GM12875 (cell line): ENCODE measurements at regions not wholly inside any gene's neighbourhood (a gene's known extent, or its start where the extent isn't known, plus 50 kb on each side); places are given as distances from the start of the nearest gene placed in this dataset.
A peak's percentile ranks its signal among the peaks of the same experiment; 100 is the strongest.
"Not testable (repeated sequence)": the region's sequence is repeated elsewhere in the genome, so short reads cannot be mapped to it uniquely, and the experiment has no call there.

Source experiments
- H3K4me3 ChIP-seq: one replicate; pipeline ENCODE4 v1.5.1; 2011; ENCODE audit warnings: low read depth, low read length, control low read depth
- TF ChIP-seq, protein P1 (sequence below): IDR thresholded peaks from 2 replicates; pipeline ENCODE4 v1.5.1; 2011; ENCODE audit warnings: low read depth, mild to moderate bottlenecking, control low read depth, inconsistent platforms, low read length, moderate library complexity, borderline replicate concordance; ENCODE audit not compliant: insufficient read depth

DNA sequence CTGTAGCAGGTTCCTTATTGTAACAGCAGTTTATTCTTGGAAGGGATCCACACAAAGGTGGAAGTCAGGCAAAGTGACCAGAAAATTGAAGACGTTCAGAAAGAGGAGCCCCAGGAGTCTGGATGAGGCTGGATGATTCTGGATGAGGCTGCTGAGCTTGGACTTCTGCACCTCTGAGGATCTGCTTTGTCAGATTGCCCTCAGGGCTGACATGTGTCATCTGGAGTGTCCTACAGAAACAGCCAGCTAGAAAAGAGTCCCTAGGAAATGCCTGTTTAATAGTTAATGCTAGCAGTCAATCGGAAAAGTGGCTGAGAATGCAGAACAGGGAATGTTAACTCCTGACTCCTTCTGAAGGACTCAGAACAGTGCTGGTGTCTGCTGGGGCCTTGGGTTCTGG is 236.4 kb downstream of the LRRC70 start:
- TF ChIP-seq, protein P1, sequence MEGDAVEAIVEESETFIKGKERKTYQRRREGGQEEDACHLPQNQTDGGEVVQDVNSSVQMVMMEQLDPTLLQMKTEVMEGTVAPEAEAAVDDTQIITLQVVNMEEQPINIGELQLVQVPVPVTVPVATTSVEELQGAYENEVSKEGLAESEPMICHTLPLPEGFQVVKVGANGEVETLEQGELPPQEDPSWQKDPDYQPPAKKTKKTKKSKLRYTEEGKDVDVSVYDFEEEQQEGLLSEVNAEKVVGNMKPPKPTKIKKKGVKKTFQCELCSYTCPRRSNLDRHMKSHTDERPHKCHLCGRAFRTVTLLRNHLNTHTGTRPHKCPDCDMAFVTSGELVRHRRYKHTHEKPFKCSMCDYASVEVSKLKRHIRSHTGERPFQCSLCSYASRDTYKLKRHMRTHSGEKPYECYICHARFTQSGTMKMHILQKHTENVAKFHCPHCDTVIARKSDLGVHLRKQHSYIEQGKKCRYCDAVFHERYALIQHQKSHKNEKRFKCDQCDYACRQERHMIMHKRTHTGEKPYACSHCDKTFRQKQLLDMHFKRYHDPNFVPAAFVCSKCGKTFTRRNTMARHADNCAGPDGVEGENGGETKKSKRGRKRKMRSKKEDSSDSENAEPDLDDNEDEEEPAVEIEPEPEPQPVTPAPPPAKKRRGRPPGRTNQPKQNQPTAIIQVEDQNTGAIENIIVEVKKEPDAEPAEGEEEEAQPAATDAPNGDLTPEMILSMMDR, result no peak
- H3K4me3 ChIP-seq, result no peak overlapping the region

DNA sequence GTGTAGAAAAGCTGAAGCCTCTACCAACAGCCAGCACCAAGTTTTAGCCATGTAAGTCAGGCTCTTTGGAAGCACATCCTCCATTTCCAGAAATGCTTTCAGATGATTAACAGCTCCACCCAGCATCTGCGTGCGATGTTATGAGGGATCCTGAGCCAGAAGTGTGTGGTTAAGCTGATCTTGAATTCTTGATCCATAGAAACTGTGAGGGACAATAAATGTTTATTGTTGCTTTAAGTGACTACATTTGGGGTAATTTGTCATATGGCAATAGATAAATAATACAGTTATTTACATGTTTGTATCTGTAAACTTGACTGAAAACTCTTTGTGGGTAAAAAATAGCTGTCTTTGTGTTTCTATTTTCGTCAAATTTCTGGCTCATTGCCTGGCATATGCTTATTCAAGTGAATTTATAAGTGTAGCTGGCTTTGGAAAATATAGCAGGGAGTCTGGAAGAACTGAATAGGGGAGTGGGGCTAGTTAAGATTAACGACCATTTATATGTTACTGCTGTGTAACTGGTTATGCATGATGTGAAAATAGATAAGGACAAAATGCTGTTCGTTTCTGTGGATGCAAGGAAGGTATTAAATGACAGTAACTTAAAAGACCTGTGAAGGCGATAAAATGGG is 234.1 kb downstream of the LRRC70 start:
- H3K4me3 ChIP-seq, result no peak overlapping the region
- TF ChIP-seq, protein P1, result no peak

DNA sequence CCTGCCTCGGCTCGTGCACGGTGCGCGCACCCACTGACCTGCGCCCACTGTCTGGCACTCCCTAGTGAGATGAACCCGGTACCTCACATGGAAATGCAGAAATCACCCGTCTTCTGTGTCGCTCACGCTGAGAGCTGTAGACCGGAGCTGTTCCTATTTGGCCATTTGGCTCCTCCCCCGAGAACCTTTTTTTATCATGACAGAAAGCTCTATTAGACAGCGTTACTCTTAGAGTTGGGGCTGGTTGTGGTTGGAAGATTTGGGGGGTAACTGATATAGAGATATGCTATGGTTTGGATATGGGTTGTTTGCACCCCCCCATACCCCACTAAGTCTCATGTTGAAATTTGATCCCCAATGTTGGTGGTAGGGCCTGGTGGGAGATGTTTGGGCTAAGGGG is 226.2 kb downstream of the LRRC70 start:
- H3K4me3 ChIP-seq, result not testable (repeated sequence)

DNA sequence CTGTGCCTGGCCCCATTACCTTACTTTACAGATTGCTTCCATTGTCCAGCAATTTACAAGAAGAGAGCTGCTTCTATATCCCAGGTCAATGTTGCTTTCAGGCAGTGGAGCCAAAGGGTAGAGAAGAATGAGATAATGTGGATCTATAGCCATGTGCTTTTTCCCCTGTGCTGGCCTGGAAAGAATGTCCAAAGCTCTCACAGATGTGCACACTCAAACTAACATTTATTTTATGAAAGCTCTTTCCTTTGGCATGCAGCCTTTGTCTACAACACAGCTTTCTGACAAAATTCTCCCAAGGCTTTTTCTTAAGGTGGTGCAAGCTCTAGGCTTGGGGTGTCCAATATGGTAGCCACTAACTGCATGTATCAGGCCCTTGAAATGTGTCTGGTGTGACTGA is 217.3 kb downstream of the LRRC70 start:
- TF ChIP-seq, protein P1, result no peak

DNA sequence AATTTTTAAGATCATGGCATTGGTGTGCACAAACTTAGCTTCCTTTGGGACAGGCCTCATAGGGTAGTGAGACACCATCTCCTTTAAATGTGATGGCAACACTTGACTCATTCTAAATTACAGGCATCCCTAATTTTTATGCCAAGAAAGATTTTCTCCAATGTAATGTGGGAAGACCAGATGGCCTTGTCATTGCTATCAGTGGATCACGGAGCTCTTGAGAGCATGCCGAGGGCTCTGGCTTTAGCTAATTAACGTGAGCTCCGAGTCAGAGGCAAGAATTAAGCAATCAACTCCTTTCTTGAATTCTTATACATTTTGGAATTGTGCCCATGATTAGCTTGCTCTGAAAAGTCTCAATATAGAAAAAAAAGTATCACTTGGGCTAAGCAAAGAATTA is 215.8 kb downstream of the LRRC70 start:
- TF ChIP-seq, protein P1, result no peak
- H3K4me3 ChIP-seq, result no peak overlapping the region

More for the DNA sequence above, 217.3 kb downstream of the LRRC70 start:
- no peak overlapping the region for H3K4me3 ChIP-seq

DNA sequence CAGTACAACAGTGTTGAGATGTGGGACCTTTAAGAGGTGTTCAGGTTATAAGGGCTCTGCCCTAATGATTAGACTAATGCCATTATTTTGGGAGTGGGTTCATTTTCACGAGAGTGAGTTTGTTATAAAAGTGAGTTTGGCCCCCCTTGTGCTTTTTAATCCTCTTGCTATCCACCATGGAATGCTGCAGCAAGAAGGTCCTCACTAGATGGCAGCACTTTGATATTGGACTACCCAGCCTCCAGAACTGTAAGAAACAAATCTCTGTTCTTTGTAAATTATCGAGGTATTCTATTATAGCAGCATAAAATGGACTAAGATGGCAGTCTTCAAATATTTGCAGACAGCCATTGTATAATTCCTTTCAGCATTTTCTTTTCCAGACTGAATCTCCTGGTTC is 212.4 kb downstream of the LRRC70 start:
- TF ChIP-seq, protein P1, result peak; percentile 30; the same call in 1 of the 2 replicates
- H3K4me3 ChIP-seq, result no peak overlapping the region

DNA sequence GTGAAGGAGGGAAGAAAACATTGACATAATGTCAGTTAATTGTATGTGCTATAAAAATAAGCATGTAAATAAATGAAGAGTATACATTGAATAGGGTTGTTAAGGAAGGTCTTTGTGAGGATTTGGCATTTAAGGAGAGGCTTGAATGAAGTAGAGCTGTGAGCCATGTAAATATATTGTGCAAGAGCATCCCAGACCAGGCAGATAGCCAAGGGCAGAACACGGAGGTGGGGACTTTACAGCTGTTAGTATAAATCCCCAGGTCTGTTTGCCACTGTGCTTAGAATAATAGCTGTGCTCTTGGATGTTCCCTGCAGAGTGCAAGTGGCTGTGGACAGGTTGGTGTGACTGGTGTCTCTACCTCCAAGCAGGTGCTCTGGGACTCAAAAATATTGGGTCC is 211.7 kb downstream of the LRRC70 start:
- no peak overlapping the region for H3K4me3 ChIP-seq
- TF ChIP-seq, protein P1, result no peak
